HCEC 1CT (cell line): ENCODE measurements at regions not wholly inside any gene's neighbourhood (a gene's known extent, or its start where the extent isn't known, plus 50 kb on each side); places are given as distances from the start of the nearest gene placed in this dataset.

ENCODE experiments used
- DNase-seq: peaks from one replicate; pipeline ENCODE4 v3.0.0-alpha.2; 2017

DNA sequence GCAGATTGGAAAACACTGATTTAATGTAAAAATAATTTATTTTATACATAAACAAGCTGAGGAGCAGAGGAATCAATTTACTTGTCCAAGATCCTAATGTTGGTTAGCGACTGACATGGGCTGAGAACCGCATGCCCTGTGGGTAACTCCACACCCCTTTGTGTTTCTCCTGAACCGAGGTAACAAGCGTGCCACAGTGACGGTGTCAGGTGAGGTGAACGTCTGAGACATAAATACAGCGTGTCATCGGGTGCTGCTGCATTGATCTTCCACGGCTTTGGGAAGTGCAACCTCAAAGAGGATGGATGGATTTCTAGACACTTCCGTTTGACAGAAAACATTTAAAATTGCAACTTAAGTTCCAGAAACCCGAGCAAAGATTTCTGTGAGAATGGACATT lies 386.8 kb upstream of the ADARB2 start:
- no peak for DNase-seq

DNA sequence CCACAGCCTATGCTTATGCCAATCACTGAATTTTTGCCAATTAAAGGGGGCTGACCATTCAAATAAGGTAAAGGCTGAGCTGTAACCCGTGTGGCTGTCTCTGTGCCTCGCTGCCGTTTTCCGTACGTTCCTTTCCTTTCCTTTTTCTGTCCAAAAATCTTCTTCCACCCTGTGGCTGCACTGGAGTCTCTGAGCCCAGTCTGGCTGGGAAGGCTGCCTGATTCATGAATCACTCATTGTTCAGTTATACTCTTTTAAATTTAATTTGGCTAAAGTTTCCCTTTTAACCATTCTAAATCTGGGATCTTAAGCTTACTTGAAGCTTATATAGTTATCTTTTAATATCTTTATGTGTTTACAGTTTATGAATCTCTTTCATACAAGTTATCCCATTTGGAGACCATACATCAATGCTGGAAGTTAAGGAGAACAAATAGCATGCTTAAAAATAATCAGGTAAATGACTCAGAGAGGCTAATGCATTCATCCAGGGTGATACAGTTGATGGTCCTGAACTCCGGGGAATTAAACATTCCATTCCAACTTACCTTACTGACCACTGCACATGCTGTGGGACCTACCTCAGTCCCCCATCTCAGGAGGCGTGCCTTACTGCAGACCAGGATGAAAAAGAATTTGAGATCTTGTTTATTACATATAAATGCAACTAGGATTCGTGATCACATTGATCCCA lies 385.3 kb upstream of the ADARB2 start:
- no peak for DNase-seq

DNA sequence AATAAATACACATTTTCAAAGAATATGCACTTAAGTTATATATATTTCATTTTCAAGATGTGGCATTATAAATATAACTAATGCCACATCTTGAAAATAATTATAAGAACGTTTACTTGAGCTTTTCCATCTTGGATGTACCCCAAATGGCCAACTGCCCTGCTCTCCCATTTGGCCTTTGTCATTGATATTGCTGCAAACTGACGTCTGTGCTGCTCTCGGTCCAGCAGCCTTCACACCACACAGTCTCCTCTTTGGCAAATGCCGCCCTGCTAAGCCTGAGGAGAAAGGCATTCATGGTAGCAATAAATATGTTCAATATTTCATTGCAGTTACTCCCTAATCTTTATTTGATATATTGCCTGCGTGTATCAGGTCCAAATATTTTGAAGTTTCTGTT lies 384.6 kb upstream of the ADARB2 start:
- no peak for DNase-seq

DNA sequence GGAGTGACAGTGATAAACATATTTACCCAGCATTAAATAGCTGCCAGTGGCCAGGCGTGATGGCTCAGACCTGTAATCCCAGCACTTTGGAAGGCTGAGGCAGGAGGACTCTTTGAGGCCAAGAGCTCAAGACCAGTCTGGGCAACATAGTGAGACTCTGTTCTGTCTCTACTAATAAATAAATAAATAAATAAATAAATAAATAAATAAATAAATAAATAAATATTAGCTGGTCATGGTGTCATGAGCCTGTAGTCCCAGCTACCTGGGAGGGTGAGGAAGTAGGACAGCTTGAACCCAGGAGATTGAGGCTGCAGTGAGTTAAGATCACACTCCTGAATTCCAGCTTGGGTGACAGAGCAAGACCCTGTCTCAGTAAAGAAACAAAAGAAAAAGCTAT lies 384.0 kb upstream of the ADARB2 start:
- no peak for DNase-seq

DNA sequence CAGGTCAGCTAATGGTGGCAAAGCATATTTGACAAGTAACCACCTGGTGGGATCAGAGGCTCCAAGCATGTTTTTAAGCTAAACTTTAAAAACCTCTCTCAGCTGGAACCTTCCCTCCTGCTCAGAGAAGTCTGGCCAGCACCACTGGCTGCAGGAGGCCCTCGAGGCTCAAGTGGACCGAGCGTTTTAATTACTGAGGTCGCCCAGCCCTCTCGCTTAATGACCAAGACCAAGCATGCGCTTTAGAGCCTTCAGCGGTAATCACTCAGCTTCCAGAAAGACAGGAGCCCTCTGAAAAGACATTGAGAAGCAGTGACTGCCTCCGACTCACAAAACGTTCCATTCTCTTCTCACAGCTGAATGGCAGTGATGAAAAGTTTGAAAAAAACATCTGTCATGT lies 383.4 kb upstream of the ADARB2 start:
- no peak for DNase-seq

DNA sequence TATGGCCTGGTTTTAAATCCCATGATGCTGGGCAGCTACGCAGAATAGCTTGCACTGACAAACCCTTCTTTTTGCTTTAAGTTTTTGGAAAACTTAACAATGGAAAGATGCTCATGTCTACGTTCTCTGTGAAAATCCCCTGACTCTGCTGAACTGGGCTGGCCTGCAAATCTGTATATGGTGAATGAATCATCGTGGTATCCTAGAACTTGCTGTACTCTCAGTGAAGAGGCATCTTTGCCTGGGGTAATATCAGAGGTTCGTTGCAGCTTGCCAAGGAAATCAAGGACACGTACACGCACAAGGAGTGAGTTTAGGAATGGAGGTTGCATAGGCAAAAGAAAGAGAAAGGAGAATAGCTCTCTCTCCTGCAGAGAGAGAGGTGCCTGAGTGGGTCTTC lies 382.0 kb upstream of the ADARB2 start:
- no peak for DNase-seq

DNA sequence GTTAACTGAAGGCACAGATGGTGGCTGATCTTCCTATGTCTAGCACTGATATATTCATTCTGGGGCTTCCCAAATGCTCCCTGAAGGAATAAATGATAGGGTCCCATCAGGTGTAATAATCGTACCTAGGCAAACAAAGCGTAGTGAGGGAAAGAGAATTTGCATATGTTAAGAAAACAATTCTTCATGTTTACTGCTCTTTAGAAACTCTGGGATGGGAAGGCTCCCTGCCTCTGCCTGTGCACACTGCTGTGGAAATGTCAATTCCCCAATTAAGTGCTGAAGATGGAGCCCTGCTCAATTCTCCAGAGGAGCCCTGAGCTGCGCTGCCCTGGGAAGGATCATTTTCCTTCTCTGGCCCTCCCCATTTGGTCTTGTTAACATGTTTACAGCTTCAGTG lies 380.9 kb upstream of the ADARB2 start:
- DNase-seq: no peak

DNA sequence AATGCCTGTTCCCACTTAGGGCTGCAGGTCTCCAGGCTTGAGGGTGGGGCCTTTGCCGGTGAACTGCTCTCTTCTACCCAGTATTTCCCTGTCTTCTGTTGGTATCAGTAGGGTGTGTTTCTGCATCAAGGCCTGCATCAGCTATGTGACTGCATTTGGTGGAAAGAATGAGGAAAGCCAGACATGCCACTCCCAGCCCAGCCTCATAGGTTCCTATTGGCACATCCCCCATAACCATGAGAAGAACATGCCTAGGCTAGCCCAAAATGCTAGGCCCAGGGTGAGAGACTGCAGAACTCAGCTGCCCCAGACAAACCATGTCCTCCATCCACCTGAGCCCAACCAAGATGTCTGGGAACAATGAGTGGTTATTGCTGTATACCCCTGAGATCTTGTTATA lies 380.3 kb upstream of the ADARB2 start:
- no peak for DNase-seq

DNA sequence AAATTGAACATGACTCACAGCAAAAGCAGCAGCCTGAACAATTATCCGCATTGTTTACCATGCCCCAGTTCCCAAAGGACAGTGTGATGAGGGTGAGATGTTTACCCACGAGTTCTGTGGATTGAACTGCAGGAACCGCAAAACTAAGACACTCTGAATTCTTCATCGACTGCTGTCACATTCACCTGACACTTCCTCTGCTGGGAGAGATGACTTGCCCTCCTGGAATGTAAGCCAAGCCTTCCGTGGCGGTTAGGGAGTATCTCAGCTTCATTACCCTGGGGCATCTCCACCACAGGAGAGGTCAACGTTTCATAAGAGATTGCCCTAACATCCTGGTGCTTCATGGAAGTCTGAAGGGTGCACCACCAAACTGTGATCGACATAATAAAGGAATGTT lies 374.6 kb upstream of the ADARB2 start:
- no peak for DNase-seq

DNA sequence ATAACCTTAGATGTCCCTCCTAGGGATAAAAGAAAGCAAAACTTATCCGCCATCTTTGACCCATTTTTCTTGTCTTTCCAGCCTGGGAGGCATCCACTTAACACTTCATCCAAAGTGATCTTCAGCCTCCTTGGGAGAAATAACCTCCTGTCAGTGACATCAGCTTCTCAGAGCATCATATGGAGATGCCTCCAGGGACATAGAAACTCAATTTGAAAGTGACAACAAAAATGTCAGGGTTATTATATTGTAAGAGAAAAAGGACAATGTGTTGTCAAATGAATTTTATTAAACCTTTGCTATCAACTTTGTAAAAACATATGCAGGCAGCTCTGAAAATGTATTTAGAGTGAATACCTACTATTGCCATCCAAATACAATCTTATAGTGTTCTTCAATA lies 371.2 kb upstream of the ADARB2 start:
- no peak for DNase-seq

DNA sequence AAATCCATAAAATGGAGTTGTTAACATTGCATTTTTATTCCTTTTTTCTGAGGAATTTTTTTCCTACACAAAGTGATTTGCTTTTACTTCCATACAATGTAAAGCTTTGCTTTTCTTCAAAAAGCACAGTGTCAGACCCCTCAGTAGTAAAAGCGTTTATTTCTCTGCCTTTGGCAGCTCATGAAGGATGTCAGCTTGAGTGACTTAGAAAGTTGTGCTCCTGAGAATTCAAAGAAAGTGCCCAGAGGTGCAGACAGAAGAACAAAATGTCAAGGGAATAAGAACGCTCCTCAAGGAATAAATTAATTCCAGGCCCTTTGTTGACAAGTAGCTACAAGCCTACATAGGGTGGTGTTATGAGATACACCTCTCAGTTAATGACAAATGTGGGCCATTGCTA lies 369.3 kb upstream of the ADARB2 start:
- no peak for DNase-seq

DNA sequence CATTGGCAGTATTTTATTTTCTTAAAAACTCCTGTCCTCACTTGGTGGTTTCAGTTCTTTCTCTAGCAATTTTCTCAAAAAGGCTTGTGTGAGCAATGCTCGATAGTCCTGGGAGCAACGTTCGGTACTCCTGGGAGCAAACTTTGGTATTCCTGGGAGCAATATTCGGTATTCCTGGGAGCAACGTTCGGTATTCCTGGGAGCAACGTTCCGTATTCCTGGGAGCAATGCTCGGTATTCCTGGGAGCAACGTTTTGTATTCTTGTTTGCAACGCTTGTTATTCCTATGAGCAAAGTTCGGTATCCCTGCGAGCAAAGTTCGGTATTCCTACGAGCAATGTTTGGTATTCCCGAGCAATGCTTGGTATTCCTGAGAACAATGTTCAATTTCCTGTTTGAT lies 362.0 kb upstream of the ADARB2 start:
- no peak for DNase-seq

DNA sequence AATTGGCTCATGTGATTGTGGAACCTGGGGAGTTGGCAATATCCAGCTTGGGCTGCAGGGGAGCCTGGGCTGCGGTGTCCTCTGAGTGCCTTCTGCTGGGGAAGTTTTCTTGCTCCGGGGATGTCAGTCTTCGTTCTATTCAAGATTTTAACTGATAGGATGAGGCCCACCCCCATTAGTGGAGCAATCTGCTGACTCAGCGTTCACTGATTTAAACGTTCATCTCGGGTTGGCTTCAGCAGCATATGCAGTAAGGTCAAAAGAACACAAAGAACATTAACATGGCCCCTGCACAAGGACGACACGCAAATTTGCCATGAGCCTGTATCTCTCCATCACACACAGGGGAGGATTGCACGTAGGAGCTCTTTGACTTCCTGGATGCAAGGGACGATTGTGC lies 360.6 kb upstream of the ADARB2 start:
- DNase-seq: no peak

DNA sequence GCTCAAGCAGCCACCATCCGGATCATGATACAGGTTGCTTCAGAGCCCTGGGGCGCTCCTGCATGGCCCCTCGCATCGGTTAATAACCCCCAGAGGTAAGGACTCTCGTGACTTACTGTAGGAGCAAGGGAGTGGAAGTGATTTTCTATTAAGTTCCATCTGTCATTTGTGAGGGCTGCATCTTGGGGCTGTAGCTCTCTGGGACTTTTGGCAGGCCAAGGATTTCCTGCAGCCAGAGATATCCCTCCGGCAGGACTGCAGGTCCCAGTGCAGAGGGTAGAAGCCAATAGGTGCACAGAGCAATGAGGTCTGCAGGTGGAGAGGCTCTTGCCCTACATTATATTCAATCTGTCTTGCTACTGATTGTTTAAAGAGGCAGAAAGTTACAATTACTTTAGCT lies 356.8 kb upstream of the ADARB2 start:
- DNase-seq: no peak

DNA sequence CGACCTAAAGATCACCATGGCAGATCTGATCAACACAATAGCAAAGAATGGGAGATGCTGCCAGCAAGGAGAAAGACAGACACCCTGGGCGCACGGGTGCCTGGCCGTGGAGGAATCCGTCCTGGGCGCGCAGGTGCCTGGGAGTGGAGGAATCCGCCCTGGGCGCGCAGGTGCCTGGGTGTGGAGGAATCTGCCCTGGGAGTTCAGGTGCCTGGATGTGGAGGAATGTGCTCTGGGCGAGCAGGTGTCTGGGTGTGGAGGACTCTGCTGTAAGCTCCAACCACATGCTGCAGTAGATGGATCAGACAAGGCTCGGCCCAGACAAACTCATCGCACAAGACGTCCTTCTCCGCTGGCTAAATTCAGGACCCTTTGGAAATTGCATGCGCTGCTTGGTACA lies 346.3 kb upstream of the ADARB2 start:
- DNase-seq: no peak

DNA sequence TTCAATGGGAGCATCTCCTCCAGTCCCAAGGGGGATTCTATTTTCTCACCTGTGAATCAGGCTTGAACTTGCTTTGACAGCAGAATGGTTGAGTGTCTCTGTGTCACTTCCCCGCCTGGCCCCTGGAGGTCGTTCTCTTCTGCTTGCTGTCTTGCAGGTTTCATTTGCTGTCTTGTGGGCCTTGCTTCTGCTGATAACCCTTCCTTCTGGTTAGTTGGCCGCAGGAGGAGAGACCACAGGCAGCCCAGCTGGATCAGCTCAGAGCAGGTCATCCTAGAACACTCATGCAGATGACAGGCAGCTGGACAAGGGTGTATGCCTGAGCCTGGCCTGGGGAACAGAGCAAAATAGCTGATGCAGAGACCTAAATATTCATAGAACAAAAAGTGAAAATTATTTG lies 344.2 kb upstream of the ADARB2 start:
- no peak for DNase-seq

DNA sequence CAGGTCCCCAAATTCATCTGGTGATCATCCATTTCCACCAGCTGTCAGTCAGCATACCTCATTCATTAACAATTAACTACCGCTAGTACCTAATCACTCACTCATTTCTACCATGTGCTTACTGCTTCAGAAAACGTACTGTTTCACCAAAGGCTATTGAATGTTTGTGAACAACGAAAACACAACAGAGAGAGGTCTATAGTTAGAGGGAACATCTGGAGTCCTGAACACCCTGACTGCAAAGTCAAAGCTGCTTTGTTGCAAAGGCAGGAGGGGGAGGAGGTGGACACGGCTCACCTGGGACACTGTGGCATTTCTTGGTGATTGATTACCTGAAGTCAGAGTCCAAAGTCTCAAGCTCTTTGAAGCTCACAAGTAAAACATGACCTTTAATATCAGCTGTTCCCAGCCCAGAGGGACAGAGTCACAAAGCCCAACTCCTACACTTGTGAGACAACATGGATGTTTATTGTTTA lies 342.3 kb upstream of the ADARB2 start:
- no peak for DNase-seq

DNA sequence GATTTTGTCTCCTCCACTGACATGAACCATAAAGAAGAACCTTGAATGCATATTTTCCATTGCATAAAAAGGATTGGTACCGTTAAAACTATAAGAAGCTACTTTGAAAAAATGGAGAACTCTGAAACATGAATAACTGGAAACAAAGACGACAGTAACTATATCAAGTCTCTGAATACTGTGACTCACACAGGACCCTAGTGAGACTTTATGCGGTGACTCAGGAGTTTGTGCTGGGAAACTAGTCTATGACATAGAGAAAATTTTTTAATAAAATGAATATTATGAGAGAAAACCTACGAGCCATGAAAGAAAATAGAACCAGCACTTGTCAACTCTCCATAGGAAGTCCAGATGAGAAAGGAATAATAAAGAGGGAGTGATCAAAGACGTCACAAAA lies 339.9 kb upstream of the ADARB2 start:
- no peak for DNase-seq

DNA sequence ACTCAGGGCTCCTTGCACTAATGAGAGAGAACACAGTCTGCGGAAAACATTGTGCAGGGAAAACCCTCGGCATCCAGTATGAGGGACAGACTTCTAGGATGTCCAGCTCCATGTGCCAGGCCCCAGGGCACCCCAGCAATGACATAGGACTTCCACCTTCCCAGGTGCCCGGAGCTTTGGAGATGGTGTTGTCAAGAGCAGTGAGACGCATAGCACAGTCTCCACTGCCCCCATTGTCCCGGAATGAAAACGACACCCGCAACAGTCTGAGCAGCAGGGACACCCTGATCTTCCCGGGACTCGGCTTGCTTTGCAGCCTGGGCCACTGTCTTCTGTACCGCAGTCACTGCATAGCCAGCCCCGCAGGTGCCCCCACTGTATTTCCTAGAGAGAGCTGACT lies 339.2 kb upstream of the ADARB2 start:
- DNase-seq: no peak

DNA sequence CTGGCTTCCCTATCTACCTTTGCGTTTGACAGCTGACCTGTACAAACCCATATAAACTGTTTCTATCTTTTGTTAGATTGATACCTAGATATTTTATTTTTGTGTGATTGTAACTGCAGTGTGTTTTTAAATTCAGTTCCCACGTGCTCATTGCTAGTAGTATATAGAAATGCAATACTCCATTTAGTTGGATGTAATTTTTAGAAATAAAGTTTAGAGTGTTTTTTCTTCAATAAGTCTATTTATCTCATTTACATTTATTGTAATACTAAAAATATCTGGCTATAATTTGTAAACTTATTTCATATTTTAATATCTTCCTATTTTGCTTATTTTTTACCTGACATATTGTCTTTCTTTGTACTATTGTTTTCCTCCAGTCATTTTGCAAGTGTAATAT lies 329.7 kb upstream of the ADARB2 start:
- no peak for DNase-seq

DNA sequence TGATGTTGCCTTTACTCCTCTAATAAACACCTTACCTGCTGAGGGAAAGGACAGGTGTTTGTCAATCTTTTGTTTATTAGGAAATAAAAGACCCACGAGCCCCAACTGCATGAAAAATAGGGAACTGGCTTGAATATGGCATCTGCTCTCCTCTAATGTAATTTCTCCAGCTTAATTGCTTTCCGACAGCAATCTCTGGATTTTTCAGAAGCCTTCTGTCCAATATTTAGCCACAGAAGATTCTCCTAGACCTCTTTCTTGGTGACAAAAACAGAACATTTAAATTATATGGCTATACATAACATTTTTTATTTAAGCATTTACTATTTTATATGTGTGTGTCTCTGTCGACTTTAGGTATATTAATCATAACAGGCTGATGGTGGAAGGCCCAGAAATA lies 317.4 kb upstream of the ADARB2 start:
- DNase-seq: no peak

DNA sequence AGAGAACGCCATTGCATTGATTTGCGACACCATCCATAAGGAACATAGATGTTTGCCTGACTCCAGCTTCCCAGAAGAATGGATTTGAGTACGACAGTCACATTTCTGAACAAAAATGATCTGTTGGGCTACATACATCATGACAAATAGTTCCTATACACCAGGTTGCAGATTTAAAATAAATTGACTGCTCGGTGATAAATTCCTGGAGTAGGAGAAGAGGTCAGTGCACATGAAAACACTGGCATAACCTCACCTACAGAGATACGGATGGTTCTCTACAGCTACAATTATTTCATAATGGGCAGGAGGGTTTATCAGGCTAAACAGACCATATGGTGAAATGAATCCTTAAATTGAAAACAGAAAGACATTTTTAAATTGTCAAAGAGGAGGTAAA lies 316.5 kb upstream of the ADARB2 start:
- DNase-seq: no peak

DNA sequence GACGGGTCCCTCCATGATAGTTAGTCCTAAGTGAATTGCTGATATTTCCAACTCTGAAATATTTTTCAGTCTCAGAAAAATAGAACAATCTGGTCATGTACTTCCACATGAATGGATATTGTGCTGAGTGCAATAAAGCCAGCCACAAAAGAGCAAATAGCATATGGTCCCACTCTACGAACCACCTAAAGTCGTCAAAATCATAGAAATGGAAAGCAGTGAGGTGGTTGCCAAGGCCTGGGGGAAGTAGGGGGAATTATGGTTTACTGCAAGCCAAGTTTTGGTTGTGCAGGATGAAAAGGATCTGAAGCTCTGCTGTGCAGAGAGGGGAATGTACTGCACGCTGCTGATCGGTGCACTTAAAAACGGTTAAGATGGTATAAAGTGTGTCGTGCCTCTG lies 313.8 kb upstream of the ADARB2 start:
- DNase-seq: no peak

DNA sequence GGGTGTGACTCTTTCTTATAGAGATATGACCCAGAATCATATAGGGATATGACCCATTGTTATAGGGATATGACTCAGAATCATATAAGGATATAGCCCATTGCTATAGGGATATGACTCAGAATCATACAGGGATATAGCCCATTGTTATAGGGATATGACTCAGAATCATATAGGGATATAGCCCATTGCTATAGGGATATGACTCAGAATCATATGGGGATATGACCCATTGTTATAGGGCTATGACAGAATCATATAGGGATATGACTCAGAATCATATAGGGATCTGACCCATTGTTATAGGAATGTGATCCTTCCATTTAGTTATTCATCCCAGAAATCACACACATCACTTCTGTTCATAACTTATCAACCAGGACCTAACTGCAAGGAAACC lies 312.2 kb upstream of the ADARB2 start:
- no peak for DNase-seq

DNA sequence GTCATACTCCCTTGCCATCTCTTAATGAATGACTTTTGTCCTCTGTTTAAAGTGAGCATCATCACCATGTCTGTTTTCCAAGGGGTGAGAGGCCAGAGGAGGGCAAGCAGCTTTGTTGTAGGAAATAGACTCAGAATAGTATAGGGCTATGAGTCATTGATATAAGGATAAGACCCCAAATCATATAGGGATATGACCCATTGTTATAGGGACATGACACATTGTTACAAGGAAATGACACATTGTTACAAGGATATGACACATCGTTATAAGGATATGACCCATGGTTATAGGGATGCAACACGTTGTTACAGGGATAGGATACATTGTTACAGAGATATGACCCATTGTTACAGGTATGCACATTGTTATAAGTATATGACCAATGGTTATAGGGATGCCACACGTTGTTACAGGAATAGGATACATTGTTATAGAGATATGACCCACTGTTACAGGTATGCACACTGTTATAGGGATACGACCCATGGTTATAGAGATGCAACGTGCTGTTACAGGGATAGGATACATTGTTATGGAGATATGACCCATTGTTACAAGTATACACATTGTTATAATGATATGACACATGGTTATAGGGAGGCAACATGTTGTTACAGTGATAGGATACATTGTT lies 311.1 kb upstream of the ADARB2 start:
- no peak for DNase-seq
